ENCODE measurements at regions not wholly inside any gene's neighbourhood (a gene's known extent, or its start where the extent isn't known, plus 50 kb on each side); places are given as distances from the start of the nearest gene placed in this dataset.

DNA sequence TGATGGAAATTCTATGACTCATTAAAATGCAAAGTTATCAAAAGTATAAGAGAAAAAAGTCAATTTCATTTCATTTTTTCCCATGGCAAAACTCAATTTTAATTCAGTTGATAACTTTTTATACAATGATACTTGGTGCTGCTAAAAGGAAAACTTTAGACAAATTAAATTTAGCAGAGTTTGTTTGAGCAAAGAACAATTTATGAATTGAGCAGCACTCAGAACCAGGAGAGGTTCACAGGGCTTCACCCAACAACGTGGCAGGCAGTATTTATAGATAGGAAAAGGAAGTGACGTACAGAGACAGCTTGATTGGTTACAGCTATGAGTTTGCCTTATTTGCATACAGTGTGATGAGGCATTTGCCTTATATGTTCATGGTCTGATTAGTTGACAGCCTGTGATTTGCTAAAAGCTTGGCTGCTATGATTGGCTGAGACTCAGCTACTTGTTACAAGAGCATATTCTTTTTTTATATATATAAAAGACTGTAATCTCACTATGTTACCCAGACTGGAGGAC is 157.2 kb upstream of the CELF2 start:
- no peaks in the 10 kb centered on the region for H3K4me1 ChIP-seq (ENCODE audit: insufficient read depth, insufficient read length)
- no peak overlapping the region for H3K9ac ChIP-seq (ENCODE audit: insufficient read length, low read depth)
- H3K9me3 ChIP-seq (ENCODE audit: insufficient read depth, low read length) = no peaks in the 10 kb centered on the region
- H3K36me3 ChIP-seq (ENCODE audit: insufficient read depth, insufficient read length, low read length) = no peaks in the 10 kb centered on the region
- H3K4me3 ChIP-seq (ENCODE audit: insufficient read length, low read depth) = no peak overlapping the region
- no peaks in the 10 kb centered on the region for H3K27me3 ChIP-seq (ENCODE audit: insufficient read depth, insufficient read length)
- DNase-seq (ENCODE audit: low read depth, low spot score) = no peak
- TF ChIP-seq SUZ12 (IDR thresholded peaks at IDR 0.05; ENCODE audit: extremely low read depth, insufficient read depth, insufficient read length) (no peak), ZNF274 (IDR thresholded peaks at IDR 0.05; ENCODE audit: low read depth, low read length) (no peak), YY1 (IDR thresholded peaks at IDR 0.05; ENCODE audit: insufficient read depth, insufficient read length) (no peak)

DNA sequence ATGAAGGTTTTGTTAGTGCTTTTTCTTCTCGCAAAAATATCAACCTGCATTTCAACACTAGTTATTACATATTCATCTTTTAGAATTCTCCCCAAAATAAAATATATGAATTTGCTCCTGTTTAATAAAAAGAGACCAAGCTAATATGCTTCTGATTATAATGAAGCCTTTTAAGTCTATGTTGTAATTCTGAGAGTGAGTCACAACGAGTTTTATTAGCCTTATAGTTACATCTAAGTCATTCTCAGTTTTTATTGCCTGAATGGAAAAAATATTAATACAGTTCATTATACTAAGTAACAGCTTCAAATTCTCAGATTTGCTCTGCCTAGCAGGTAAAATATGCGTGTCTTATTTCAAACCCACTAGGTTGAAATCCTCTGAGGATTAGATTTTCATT is 152.4 kb upstream of the CELF2 start:
- H3K9me3 ChIP-seq (ENCODE audit: insufficient read depth, low read length) = no peaks in the 10 kb centered on the region
- TF ChIP-seq SUZ12 (IDR thresholded peaks at IDR 0.05; ENCODE audit: extremely low read depth, insufficient read depth, insufficient read length) (no peak), YY1 (IDR thresholded peaks at IDR 0.05; ENCODE audit: insufficient read depth, insufficient read length) (no peak), ZNF274 (IDR thresholded peaks at IDR 0.05; ENCODE audit: low read depth, low read length) (no peak)
- no peaks in the 10 kb centered on the region for H3K36me3 ChIP-seq (ENCODE audit: insufficient read depth, insufficient read length, low read length)
- no peak overlapping the region for H3K9ac ChIP-seq (ENCODE audit: insufficient read length, low read depth)
- no peak overlapping the region for H3K4me3 ChIP-seq (ENCODE audit: insufficient read length, low read depth)
- DNase-seq (ENCODE audit: low read depth, low spot score) = no peak
- no peaks in the 10 kb centered on the region for H3K4me1 ChIP-seq (ENCODE audit: insufficient read depth, insufficient read length)
- H3K27me3 ChIP-seq (ENCODE audit: insufficient read depth, insufficient read length) = no peaks in the 10 kb centered on the region

DNA sequence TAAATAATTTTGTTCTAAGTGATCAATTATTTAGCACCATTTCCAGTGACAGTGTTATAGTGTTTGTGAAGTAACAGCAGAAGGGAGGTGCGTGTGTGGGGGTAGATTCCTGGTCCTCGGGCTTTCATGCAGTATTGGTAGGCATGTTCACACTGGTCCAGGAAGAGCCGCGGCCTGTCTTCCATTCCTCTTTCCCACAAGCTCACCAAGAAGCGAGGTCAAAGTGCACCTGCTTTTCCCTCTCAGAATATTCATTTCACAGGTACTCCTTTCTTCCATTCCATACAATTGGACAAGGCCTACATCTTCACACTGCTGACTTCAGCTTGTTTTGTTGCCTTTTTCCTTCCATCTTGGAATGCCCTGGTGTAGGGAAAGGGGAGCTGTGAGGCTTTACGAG is 151.8 kb upstream of the CELF2 start:
- Histone ChIP-seq H3K36me3 (ENCODE audit: insufficient read depth, insufficient read length, low read length) (no peaks in the 10 kb centered on the region), H3K4me1 (ENCODE audit: insufficient read depth, insufficient read length) (no peaks in the 10 kb centered on the region), H3K9ac (ENCODE audit: insufficient read length, low read depth) (no peak overlapping the region), H3K27me3 (ENCODE audit: insufficient read depth, insufficient read length) (no peaks in the 10 kb centered on the region), H3K4me3 (ENCODE audit: insufficient read length, low read depth) (no peak overlapping the region), H3K9me3 (ENCODE audit: insufficient read depth, low read length) (no peaks in the 10 kb centered on the region)
- TF ChIP-seq ZNF274 (IDR thresholded peaks at IDR 0.05; ENCODE audit: low read depth, low read length) (no peak), YY1 (IDR thresholded peaks at IDR 0.05; ENCODE audit: insufficient read depth, insufficient read length) (no peak), SUZ12 (IDR thresholded peaks at IDR 0.05; ENCODE audit: extremely low read depth, insufficient read depth, insufficient read length) (no peak)
- no peak for DNase-seq (ENCODE audit: low read depth, low spot score)

DNA sequence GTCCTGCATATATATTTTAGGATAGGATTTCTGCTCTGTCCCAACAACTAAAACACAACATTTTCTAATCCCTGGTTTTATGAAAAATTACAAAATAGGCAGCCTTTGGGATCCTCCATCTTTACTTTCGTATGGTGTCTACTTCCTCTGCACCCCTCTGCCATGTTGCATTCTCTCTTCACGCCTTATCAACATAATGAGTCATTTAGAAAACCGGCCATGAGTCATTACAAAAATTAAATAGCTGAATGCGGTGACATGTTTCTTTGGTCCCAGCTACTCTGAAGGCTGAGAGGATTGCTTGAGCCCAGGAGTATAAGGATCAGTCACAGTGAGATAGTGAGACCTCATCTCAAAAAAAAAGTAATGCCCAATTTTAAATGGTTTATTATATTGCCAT is 148.1 kb upstream of the CELF2 start:
- Histone ChIP-seq H3K9ac (ENCODE audit: insufficient read length, low read depth) (no peak overlapping the region), H3K4me3 (ENCODE audit: insufficient read length, low read depth) (no peak overlapping the region), H3K4me1 (ENCODE audit: insufficient read depth, insufficient read length) (no peaks in the 10 kb centered on the region), H3K9me3 (ENCODE audit: insufficient read depth, low read length) (no peaks in the 10 kb centered on the region), H3K36me3 (ENCODE audit: insufficient read depth, insufficient read length, low read length) (no peaks in the 10 kb centered on the region), H3K27me3 (ENCODE audit: insufficient read depth, insufficient read length) (no peaks in the 10 kb centered on the region)
- no peak for TF ChIP-seq YY1 (IDR thresholded peaks at IDR 0.05; ENCODE audit: insufficient read depth, insufficient read length)
- no peak for TF ChIP-seq SUZ12 (IDR thresholded peaks at IDR 0.05; ENCODE audit: extremely low read depth, insufficient read depth, insufficient read length)
- no peak for TF ChIP-seq ZNF274 (IDR thresholded peaks at IDR 0.05; ENCODE audit: low read depth, low read length)
- DNase-seq (ENCODE audit: low read depth, low spot score) = no peak

DNA sequence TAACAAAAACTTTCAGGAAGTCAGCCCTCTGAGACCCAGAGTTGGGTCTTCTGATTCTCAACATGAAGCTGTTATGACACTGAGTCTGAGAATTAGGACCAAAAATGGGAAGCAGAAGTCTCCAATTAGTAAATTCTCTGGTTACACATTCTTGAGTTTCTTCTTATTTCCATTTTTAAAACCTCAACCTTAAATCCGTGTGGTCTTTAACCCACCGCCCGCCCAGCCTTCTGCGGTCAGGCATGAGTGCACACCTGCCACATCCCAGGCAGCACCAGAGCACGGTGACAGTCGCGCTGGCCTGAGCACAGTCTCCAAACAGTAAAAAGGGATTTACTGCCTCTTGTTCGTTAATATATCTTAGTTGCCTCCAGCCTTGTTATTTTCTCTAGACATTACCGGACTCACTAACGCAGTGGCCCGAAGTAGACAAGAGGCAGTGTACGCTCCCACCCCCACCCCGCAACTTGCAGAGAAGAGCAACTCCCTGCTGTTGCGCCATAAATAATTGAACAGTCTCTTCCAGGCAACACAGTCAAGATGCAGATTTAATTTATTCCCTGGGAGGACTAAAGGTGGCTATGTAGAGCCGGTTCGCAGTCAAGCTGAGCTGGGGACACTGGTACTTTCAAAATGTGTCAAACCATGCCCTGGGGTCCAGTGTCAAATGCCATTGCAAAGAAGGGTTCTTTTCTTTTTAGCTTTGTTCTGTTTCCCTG is 147.0 kb upstream of the CELF2 start:
- Histone ChIP-seq H3K36me3 (ENCODE audit: insufficient read depth, insufficient read length, low read length) (no peaks in the 10 kb centered on the region), H3K9me3 (ENCODE audit: insufficient read depth, low read length) (no peaks in the 10 kb centered on the region), H3K9ac (ENCODE audit: insufficient read length, low read depth) (no peak overlapping the region), H3K4me1 (ENCODE audit: insufficient read depth, insufficient read length) (no peaks in the 10 kb centered on the region), H3K4me3 (ENCODE audit: insufficient read length, low read depth) (no peak overlapping the region), H3K27me3 (ENCODE audit: insufficient read depth, insufficient read length) (no peaks in the 10 kb centered on the region)
- TF ChIP-seq ZNF274 (IDR thresholded peaks at IDR 0.05; ENCODE audit: low read depth, low read length) (no peak), SUZ12 (IDR thresholded peaks at IDR 0.05; ENCODE audit: extremely low read depth, insufficient read depth, insufficient read length) (no peak), YY1 (IDR thresholded peaks at IDR 0.05; ENCODE audit: insufficient read depth, insufficient read length) (no peak)
- DNase-seq (ENCODE audit: low read depth, low spot score) = no peak

DNA sequence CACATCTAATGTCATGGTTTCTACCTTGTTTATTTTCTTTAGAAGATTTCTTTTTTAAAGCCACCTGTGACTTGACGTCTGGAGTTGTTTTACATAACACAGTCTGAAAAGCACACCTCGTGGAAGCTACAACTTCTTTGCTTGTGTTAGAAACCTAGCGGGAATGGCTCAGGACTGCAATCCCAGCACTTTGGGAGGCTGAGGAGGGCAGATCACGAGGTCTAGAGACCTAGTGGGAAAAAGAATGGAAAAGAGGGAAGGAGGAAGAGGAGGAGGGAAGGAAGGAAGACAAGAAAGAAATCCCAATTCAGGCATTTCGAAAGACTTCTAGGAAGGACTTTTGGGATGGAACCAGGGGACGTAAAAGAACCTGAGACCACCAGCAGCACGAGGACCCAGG is 146.3 kb upstream of the CELF2 start:
- TF ChIP-seq YY1 (IDR thresholded peaks at IDR 0.05; ENCODE audit: insufficient read depth, insufficient read length) (no peak), ZNF274 (IDR thresholded peaks at IDR 0.05; ENCODE audit: low read depth, low read length) (no peak), SUZ12 (IDR thresholded peaks at IDR 0.05; ENCODE audit: extremely low read depth, insufficient read depth, insufficient read length) (no peak)
- no peaks in the 10 kb centered on the region for H3K36me3 ChIP-seq (ENCODE audit: insufficient read depth, insufficient read length, low read length)
- no peak for DNase-seq (ENCODE audit: low read depth, low spot score)
- no peaks in the 10 kb centered on the region for H3K27me3 ChIP-seq (ENCODE audit: insufficient read depth, insufficient read length)
- H3K9me3 ChIP-seq (ENCODE audit: insufficient read depth, low read length) = no peaks in the 10 kb centered on the region
- H3K9ac ChIP-seq (ENCODE audit: insufficient read length, low read depth) = no peak overlapping the region
- no peak overlapping the region for H3K4me3 ChIP-seq (ENCODE audit: insufficient read length, low read depth)
- no peaks in the 10 kb centered on the region for H3K4me1 ChIP-seq (ENCODE audit: insufficient read depth, insufficient read length)

DNA sequence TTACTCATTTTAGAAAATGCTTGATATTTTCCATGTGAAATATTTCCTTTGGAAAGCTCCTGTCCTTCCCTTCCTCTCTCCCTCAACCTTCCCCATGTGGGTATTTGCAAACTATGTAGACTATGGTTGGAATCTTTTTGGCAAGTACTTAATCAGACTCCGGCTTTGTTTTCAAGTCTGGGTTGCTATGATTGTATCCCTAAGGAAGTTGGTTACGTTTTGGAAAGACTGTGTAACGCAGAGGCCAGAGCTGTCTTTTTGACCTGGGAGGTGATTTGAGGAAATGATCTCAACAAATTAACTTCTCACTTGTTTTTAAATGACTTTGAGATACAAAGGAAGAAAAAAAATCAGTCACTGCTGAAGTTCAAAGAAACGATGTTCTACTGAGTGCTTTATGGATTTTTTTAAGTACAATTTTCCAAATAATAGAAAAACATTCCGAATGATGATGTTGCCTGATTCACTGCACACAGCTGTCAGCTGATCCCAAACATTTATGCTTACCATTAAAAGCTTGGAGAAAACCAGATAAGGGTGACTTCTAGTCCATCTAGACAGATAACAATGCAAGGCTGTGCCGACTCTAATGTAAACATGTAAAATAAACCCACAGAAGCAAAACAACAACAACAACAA is 145.5 kb upstream of the CELF2 start:
- TF ChIP-seq SUZ12 (IDR thresholded peaks at IDR 0.05; ENCODE audit: extremely low read depth, insufficient read depth, insufficient read length) (no peak), YY1 (IDR thresholded peaks at IDR 0.05; ENCODE audit: insufficient read depth, insufficient read length) (no peak), ZNF274 (IDR thresholded peaks at IDR 0.05; ENCODE audit: low read depth, low read length) (no peak)
- H3K4me3 ChIP-seq (ENCODE audit: insufficient read length, low read depth) = no peak overlapping the region
- H3K9ac ChIP-seq (ENCODE audit: insufficient read length, low read depth) = no peak overlapping the region
- no peaks in the 10 kb centered on the region for H3K9me3 ChIP-seq (ENCODE audit: insufficient read depth, low read length)
- H3K36me3 ChIP-seq (ENCODE audit: insufficient read depth, insufficient read length, low read length) = no peaks in the 10 kb centered on the region
- no peaks in the 10 kb centered on the region for H3K4me1 ChIP-seq (ENCODE audit: insufficient read depth, insufficient read length)
- DNase-seq (ENCODE audit: low read depth, low spot score) = no peak
- no peaks in the 10 kb centered on the region for H3K27me3 ChIP-seq (ENCODE audit: insufficient read depth, insufficient read length)
